GM12891 (cell line): ENCODE measurements at regions not wholly inside any gene's neighbourhood (a gene's known extent, or its start where the extent isn't known, plus 50 kb on each side); places are given as distances from the start of the nearest gene placed in this dataset.

Source experiments
- PAX5 ChIP-seq: IDR thresholded peaks from 2 replicates; pipeline ENCODE4 v1.6.1; 2011; ENCODE audit warnings: low read length, moderate library complexity, mild to moderate bottlenecking; ENCODE audit not compliant: insufficient read depth, severe bottlenecking
- POLR2A ChIP-seq: IDR thresholded peaks from 2 replicates; pipeline ENCODE4 v1.6.1; 2011; ENCODE audit warnings: low read depth, low read length, control low read depth
- POLR2AphosphoS5 ChIP-seq: IDR thresholded peaks from 2 replicates; pipeline ENCODE4 v1.6.1; 2011; ENCODE audit warnings: low read depth, low read length, control low read depth
- POU2F2 ChIP-seq: IDR thresholded peaks from 2 replicates; pipeline ENCODE4 v1.6.1; 2011; ENCODE audit warnings: low read depth, mild to moderate bottlenecking, control low read depth, low read length, moderate library complexity
- SPI1 ChIP-seq: IDR thresholded peaks from 2 replicates; pipeline ENCODE4 v1.6.1; 2011; ENCODE audit warnings: low read depth, low read length, control low read depth
- TAF1 ChIP-seq: IDR thresholded peaks from 2 replicates; pipeline ENCODE4 v1.6.1; 2011; ENCODE audit warnings: low read depth, low read length, control low read depth

- TF ChIP-seq POLR2AphosphoS5 (no peak), SPI1 (no peak), POLR2A (no peak), PAX5 (no peak), TAF1 (no peak), POU2F2 (no peak)
These were observed 56.7 kb upstream of the CTNNA1 start for GRCh38 chr5:138696501-138696900.
